Parathyroid adenoma (tissue), 2 donors: ENCODE measurements at regions not wholly inside any gene's neighbourhood (a gene's known extent, or its start where the extent isn't known, plus 50 kb on each side); places are given as distances from the start of the nearest gene placed in this dataset.

Source experiments
- H2AFZ ChIP-seq: fragments of 300-600 bp; sonication (generic); one replicate; pipeline ENCODE4 v1.7.0; 2017; ENCODE audit warnings: antibody characterized with exemption, mild to moderate bottlenecking
- H3K27ac ChIP-seq: fragments of 300-600 bp; sonication (generic); one replicate; pipeline ENCODE4 v1.7.0; 2017
- H3K27me3 ChIP-seq: fragments of 300-600 bp; sonication (generic); one replicate; pipeline ENCODE4 v1.7.0; 2017; ENCODE audit warnings: low read length; ENCODE audit not compliant: control insufficient read depth, insufficient read depth
- H3K36me3 ChIP-seq: fragments of 300-600 bp; sonication (generic); one replicate; pipeline ENCODE4 v1.7.0; 2017; ENCODE audit warnings: low read length; ENCODE audit not compliant: control insufficient read depth, insufficient read depth
- H3K4me1 ChIP-seq: fragments of 300-600 bp; sonication (generic); one replicate; pipeline ENCODE4 v1.7.0; 2017; ENCODE audit warnings: control low read depth
- H3K4me2 ChIP-seq: fragments of 300-600 bp; sonication (generic); one replicate; pipeline ENCODE4 v1.7.0; 2017; ENCODE audit warnings: low read length
- H3K4me3 ChIP-seq: fragments of 300-600 bp; sonication (generic); one replicate; pipeline ENCODE4 v1.7.0; 2017; ENCODE audit warnings: low read depth, low read length
- H3K79me2 ChIP-seq: fragments of 300-600 bp; sonication (generic); one replicate; pipeline ENCODE4 v1.7.0; 2017; ENCODE audit warnings: control low read depth
- H3K9ac ChIP-seq: fragments of 300-600 bp; sonication (generic); one replicate; pipeline ENCODE4 v1.7.0; 2017; ENCODE audit warnings: mild to moderate bottlenecking
- H3K9me3 ChIP-seq: fragments of 300-600 bp; sonication (generic); one replicate; pipeline ENCODE4 v1.7.0; 2017; ENCODE audit warnings: low read length; ENCODE audit not compliant: control insufficient read depth
- TF ChIP-seq, protein P1 (sequence below): fragments of 300-600 bp; sonication (generic); IDR thresholded peaks from one replicate; pipeline ENCODE4 v1.7.0; 2017; ENCODE audit warnings: antibody characterized with exemption, mild to moderate bottlenecking
- donor health status: primary hyperparathyroidism.

GRCh38 chr4:143046906-143047305, 137.8 kb upstream of the USP38 start:
- Histone ChIP-seq H3K4me2 (no peak overlapping the region), H3K36me3 (no peaks in the 10 kb centered on the region), H3K4me1 (no peaks in the 10 kb centered on the region), H3K4me3 (no peak overlapping the region), H2AFZ (no peak overlapping the region), H3K27ac (no peak overlapping the region), H3K9ac (no peak overlapping the region), H3K79me2 (no peaks in the 10 kb centered on the region), H3K9me3 (no peaks in the 10 kb centered on the region), H3K27me3 (no peaks in the 10 kb centered on the region)
- TF ChIP-seq, protein P1, sequence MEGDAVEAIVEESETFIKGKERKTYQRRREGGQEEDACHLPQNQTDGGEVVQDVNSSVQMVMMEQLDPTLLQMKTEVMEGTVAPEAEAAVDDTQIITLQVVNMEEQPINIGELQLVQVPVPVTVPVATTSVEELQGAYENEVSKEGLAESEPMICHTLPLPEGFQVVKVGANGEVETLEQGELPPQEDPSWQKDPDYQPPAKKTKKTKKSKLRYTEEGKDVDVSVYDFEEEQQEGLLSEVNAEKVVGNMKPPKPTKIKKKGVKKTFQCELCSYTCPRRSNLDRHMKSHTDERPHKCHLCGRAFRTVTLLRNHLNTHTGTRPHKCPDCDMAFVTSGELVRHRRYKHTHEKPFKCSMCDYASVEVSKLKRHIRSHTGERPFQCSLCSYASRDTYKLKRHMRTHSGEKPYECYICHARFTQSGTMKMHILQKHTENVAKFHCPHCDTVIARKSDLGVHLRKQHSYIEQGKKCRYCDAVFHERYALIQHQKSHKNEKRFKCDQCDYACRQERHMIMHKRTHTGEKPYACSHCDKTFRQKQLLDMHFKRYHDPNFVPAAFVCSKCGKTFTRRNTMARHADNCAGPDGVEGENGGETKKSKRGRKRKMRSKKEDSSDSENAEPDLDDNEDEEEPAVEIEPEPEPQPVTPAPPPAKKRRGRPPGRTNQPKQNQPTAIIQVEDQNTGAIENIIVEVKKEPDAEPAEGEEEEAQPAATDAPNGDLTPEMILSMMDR, result no peak

- Histone ChIP-seq H3K4me1 (no peaks in the 10 kb centered on the region), H3K27me3 (no peaks in the 10 kb centered on the region), H2AFZ (no peak overlapping the region), H3K4me2 (no peak overlapping the region), H3K9ac (no peak overlapping the region), H3K79me2 (no peaks in the 10 kb centered on the region), H3K27ac (no peak overlapping the region), H3K9me3 (no peaks in the 10 kb centered on the region), H3K4me3 (no peak overlapping the region), H3K36me3 (no peaks in the 10 kb centered on the region)
- TF ChIP-seq, protein P1, result no peak
Measured at GRCh38 chr4:143054971-143055370, 129.7 kb upstream of the USP38 start.

- Histone ChIP-seq H3K4me2 (no peak overlapping the region), H3K9ac (no peak overlapping the region), H3K4me1 (no peaks in the 10 kb centered on the region), H3K9me3 (no peaks in the 10 kb centered on the region), H3K36me3 (no peaks in the 10 kb centered on the region), H3K79me2 (no peaks in the 10 kb centered on the region), H3K27ac (no peak overlapping the region), H3K4me3 (no peak overlapping the region), H2AFZ (no peak overlapping the region), H3K27me3 (no peaks in the 10 kb centered on the region)
- TF ChIP-seq, protein P1, result no peak
Measured at GRCh38 chr4:143055997-143056396, 128.7 kb upstream of the USP38 start.

DNA sequence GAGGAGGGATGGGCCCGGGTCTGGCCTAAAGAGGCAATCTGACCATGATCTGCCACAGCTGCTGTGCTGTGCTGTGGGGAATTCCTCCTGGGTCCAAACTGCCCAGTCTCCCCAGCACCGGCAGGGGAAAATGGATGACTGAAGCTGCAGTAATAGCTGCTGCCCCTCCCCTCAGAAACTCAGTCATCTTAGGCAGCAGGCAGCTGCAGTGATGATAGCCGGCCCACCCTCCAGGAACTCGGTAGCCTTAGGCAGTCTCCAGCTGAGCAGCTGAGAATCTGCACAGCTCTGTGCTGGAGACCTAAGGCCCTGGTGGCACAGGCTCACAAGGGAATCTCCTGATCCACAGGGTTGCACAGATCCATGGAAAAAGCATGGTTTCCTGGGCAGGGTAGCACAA, 113.4 kb upstream of the USP38 start:
- Histone ChIP-seq H2AFZ (no peak overlapping the region), H3K9ac (no peak overlapping the region), H3K27ac (no peak overlapping the region), H3K9me3 (no peaks in the 10 kb centered on the region), H3K36me3 (no peaks in the 10 kb centered on the region), H3K79me2 (no peaks in the 10 kb centered on the region), H3K4me2 (no peak overlapping the region), H3K27me3 (no peaks in the 10 kb centered on the region), H3K4me1 (no peaks in the 10 kb centered on the region), H3K4me3 (no peak overlapping the region)
- TF ChIP-seq, protein P1, result no peak

DNA sequence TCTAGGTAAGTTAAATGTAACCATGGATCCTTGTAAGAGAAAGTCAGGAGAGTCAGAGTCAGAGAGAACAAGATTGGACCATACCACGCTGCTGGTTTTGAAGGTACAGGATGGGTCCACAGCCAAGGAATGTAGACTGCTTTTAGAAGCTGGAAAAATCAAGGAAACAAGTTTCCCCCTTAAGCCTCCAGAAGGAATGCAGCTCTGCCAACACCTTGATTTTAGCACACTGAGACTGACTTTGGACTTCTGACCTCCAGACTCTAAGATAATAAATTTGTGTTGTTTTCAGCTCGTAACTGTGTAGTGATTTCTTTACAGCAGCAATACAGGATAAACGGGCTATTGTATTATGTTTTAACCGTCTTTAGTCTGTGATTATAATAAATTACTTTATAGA, 108.0 kb upstream of the USP38 start:
- Histone ChIP-seq H3K79me2 (no peaks in the 10 kb centered on the region), H3K4me3 (no peak overlapping the region), H3K9ac (no peak overlapping the region), H3K4me2 (no peak overlapping the region), H3K4me1 (no peaks in the 10 kb centered on the region), H3K9me3 (no peaks in the 10 kb centered on the region), H3K36me3 (no peaks in the 10 kb centered on the region), H2AFZ (no peak overlapping the region), H3K27ac (no peak overlapping the region), H3K27me3 (no peaks in the 10 kb centered on the region)
- TF ChIP-seq, protein P1, result no peak
